ENCODE measurements at regions not wholly inside any gene's neighbourhood (a gene's known extent, or its start where the extent isn't known, plus 50 kb on each side); places are given as distances from the start of the nearest gene placed in this dataset.

DNA sequence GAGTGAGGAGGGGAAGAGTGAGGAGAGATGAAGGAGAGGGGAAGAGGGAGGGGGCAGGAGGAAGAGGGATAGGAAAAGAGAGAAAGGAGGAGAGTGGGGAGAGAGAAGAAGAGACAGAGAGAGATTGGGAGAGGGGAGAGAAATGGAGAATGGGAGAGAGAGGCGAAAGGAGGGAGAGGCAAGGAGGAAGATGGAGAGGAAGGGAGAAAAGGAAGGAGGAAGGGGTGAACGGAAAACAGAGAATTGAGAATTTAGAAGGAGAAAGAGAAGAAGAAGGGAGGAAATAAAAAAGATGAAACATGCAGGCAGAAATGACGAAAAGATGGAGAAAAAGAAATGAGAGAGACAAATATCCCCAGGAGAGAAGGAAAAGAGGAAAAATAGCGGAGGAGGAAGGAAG lies 502.8 kb downstream of the MN1 start:
- H2BK15ac ChIP-seq (ENCODE audit: low read depth, low read length), result no peak overlapping the region
- no peak overlapping the region for H3K14ac ChIP-seq (ENCODE audit: insufficient read depth, low read length)
- no peaks in the 10 kb centered on the region; the same call in none of the 2 replicates for H3K4me1 ChIP-seq (ENCODE audit: insufficient read depth, low read length)
- Mint-ChIP-seq H3K27ac (no peak overlapping the region), H3K27me3 (ENCODE audit: low read depth) (peaks cover 13% of the 10 kb centered on the region), H3K9me3 (no peaks in the 10 kb centered on the region), H3K36me3 (ENCODE audit: insufficient read depth in 1 of 3, low read depth in 3 of 3) (no peaks in the 10 kb centered on the region), H3K4me3 (peak overlapping the region; percentile 29 to 54; a peak in 4 of 5 replicates), H3K4me1 (peaks cover 17 to 49% of the 10 kb centered on the region in 2 experiments)
- no peak overlapping the region for H3K4ac ChIP-seq (ENCODE audit: low read depth, low read length)
- no peak overlapping the region for H2AK5ac ChIP-seq (ENCODE audit: insufficient read length, low read length)
- no peaks in the 10 kb centered on the region for H4K20me1 ChIP-seq (ENCODE audit: control insufficient read depth, insufficient read depth, insufficient read length)
- H4K5ac ChIP-seq (ENCODE audit: insufficient read length, low read depth, low read length), result no peak overlapping the region
- H3K56ac ChIP-seq (ENCODE audit: insufficient read length, low read depth, low read length), result no peak overlapping the region
- H3K79me2 ChIP-seq (ENCODE audit: insufficient read depth, low read length), result no peaks in the 10 kb centered on the region
- TF ChIP-seq, protein P1, sequence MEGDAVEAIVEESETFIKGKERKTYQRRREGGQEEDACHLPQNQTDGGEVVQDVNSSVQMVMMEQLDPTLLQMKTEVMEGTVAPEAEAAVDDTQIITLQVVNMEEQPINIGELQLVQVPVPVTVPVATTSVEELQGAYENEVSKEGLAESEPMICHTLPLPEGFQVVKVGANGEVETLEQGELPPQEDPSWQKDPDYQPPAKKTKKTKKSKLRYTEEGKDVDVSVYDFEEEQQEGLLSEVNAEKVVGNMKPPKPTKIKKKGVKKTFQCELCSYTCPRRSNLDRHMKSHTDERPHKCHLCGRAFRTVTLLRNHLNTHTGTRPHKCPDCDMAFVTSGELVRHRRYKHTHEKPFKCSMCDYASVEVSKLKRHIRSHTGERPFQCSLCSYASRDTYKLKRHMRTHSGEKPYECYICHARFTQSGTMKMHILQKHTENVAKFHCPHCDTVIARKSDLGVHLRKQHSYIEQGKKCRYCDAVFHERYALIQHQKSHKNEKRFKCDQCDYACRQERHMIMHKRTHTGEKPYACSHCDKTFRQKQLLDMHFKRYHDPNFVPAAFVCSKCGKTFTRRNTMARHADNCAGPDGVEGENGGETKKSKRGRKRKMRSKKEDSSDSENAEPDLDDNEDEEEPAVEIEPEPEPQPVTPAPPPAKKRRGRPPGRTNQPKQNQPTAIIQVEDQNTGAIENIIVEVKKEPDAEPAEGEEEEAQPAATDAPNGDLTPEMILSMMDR (conservative IDR thresholded peaks at IDR 0.05), result no peak
- DNase-seq, result no peak
- H2AFZ ChIP-seq (ENCODE audit: low read length), result no peak overlapping the region
- no peaks in the 10 kb centered on the region for H3K9me3 ChIP-seq (ENCODE audit: control insufficient read depth, low read depth, low read length)
- H3K23ac ChIP-seq (ENCODE audit: insufficient read length, low read depth, low read length), result no peak overlapping the region
- peak overlapping the region; percentile 82 for H3K4me2 ChIP-seq (ENCODE audit: insufficient read depth, insufficient read length, low read length)
- H3K27ac ChIP-seq (ENCODE audit: insufficient read length, low read depth, low read length), result no peak overlapping the region
- H2BK20ac ChIP-seq (ENCODE audit: low read depth, low read length, poor library complexity, severe bottlenecking), result no peak overlapping the region
- no peak overlapping the region for H3K9ac ChIP-seq (ENCODE audit: extremely low read depth, insufficient read length, low read length)
- no peak overlapping the region for H2BK120ac ChIP-seq (ENCODE audit: low read depth, low read length, poor library complexity, severe bottlenecking)
- H3K79me1 ChIP-seq (ENCODE audit: insufficient read depth, low read depth, low read length, poor library complexity, severe bottlenecking), result no peaks in the 10 kb centered on the region
- no peak overlapping the region for H4K8ac ChIP-seq (replicated peaks; ENCODE audit: insufficient read length, low read depth, low read length)
- peaks cover 2% of the 10 kb centered on the region for H3K23me2 ChIP-seq (ENCODE audit: insufficient read length, low read depth, low read length, poor library complexity, severe bottlenecking)
- H2BK5ac ChIP-seq (ENCODE audit: insufficient read length, low read length), result no peak overlapping the region
- no peak overlapping the region for H3T11ph ChIP-seq (ENCODE audit: low read length)
- no peak overlapping the region for H3K18ac ChIP-seq (ENCODE audit: insufficient read length, low read depth, low read length)
- no peaks in the 10 kb centered on the region for H3K27me3 ChIP-seq (ENCODE audit: insufficient read depth, low read length)
- H4K91ac ChIP-seq (ENCODE audit: insufficient read length, low read depth, low read length), result no peak overlapping the region
- WGBS (ENCODE audit: extremely low coverage, insufficient read length, low lambda C conversion rate), result 100% methylated on average over 2 of the region's 4 CpGs
- no peak overlapping the region for H2BK12ac ChIP-seq (ENCODE audit: insufficient read length, low read depth, low read length)
